Stimulated activated effector memory CD8-positive, alpha-beta T cell treated with anti-CD3 and anti-CD28 coated beads, Interleukin-12 subunit alpha, Interleukin-12 subunit beta, amount 100 ng/mL, for 72 hours (primary cell): ENCODE measurements at regions not wholly inside any gene's neighbourhood (a gene's known extent, or its start where the extent isn't known, plus 50 kb on each side); places are given as distances from the start of the nearest gene placed in this dataset.
"Not testable (repeated sequence)": the region's sequence is repeated elsewhere in the genome, so short reads cannot be mapped to it uniquely, and the experiment has no call there.

Experiments
- ATAC-seq: fragments of 150-1000 bp; cut with Tn5 transposase; 2 replicates; pipeline ENCODE4 v1.10.0; 2021
- DNase-seq, 2 donors: peaks; one replicate each; pipeline ENCODE4 v3.0.0; 2021 to 2022; ENCODE audit warnings: low spot score in 2 of 2
- H3K27ac Mint-ChIP-seq: one replicate; pipeline ENCODE4 v1.8.0; 2022; ENCODE audit warnings: mild to moderate bottlenecking, mixed read lengths
- H3K36me3 Mint-ChIP-seq: one replicate; pipeline ENCODE4 v1.8.0; 2022; ENCODE audit warnings: mild to moderate bottlenecking, mixed read lengths
- H3K4me1 Mint-ChIP-seq: one replicate; pipeline ENCODE4 v1.8.0; 2022; ENCODE audit warnings: mixed read lengths
- H3K4me3 Mint-ChIP-seq: one replicate; pipeline ENCODE4 v1.8.0; 2022; ENCODE audit warnings: mild to moderate bottlenecking, mixed read lengths
- H3K9me3 Mint-ChIP-seq: one replicate; pipeline ENCODE4 v1.8.0; 2022; ENCODE audit warnings: mixed read lengths

DNA sequence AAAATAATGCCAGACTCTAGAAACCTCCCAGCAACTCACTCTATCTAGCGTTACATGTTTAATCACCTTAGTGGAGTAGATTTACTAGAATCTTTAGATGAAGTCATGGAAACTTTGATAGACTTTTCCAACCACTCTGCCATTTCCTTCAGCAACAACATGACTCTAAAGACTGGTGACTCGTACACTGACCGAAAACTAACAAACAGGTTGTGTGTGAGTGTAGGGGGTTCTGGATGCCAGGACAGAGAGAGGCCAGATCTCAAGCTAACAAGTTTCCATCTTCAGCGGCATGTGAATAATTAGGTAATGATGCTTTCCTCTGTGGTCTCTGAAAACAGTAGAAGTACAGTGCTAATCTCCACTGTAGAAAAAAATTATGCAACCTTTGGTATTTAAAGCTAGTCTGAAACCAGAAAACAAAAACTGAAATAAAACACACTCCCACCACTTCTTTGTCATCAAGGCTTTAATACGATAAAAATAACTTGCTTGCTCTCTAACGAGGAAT, 286.4 kb downstream of the PRDM5 start:
- H3K36me3 Mint-ChIP-seq: no peaks in the 10 kb centered on the region
- peak; percentile 76 for ATAC-seq
- no peak overlapping the region for H3K4me3 Mint-ChIP-seq
- H3K27ac Mint-ChIP-seq: no peak overlapping the region
- no peak for DNase-seq
- H3K9me3 Mint-ChIP-seq: no peaks in the 10 kb centered on the region
- no peaks in the 10 kb centered on the region for H3K4me1 Mint-ChIP-seq

DNA sequence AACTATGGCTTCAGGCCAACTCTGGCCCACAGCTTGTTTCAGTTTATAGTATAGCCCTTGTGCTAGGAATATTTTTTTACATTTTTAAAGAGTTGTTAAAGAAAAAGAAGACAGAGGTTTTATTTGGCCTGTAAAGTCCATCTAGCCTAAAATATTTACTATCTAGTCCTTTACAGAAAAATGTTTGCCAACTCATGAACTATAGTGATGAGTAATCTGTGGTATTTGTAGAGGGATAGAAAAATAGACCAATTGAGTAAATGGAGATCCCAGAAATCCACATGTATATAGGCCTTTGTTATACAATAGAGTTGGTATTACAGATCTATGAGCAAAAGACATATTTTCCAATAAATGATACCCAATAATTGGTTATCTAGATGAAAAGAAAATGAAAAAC, 288.7 kb downstream of the PRDM5 start:
- no peaks in the 10 kb centered on the region for H3K9me3 Mint-ChIP-seq
- no peak overlapping the region for H3K4me3 Mint-ChIP-seq
- H3K36me3 Mint-ChIP-seq: no peaks in the 10 kb centered on the region
- no peaks in the 10 kb centered on the region for H3K4me1 Mint-ChIP-seq
- no peak overlapping the region for H3K27ac Mint-ChIP-seq
- DNase-seq: no peak
- ATAC-seq: no peak

DNA sequence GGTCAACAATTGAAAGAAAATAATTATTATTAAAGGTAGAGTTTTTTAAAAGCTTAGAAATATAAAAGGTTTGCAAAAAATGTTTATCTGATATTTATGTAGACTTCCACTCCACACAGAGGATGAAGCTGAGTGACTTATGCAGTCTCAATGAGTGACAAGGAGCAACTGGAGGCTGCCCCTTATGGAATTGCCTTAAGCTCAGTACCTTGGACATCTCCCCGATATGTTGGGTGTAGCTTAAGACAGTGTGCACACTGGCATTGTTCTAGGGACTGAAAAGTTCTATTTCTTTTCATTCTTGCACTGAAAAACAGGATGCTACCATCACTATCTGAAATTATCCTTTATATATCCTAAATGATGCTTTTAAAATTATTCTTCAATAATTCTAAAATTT, 292.1 kb downstream of the PRDM5 start:
- H3K36me3 Mint-ChIP-seq: no peaks in the 10 kb centered on the region
- H3K9me3 Mint-ChIP-seq: peaks cover 2% of the 10 kb centered on the region
- no peak for ATAC-seq
- H3K27ac Mint-ChIP-seq: no peak overlapping the region
- no peaks in the 10 kb centered on the region for H3K4me1 Mint-ChIP-seq
- no peak for DNase-seq
- H3K4me3 Mint-ChIP-seq: no peak overlapping the region

DNA sequence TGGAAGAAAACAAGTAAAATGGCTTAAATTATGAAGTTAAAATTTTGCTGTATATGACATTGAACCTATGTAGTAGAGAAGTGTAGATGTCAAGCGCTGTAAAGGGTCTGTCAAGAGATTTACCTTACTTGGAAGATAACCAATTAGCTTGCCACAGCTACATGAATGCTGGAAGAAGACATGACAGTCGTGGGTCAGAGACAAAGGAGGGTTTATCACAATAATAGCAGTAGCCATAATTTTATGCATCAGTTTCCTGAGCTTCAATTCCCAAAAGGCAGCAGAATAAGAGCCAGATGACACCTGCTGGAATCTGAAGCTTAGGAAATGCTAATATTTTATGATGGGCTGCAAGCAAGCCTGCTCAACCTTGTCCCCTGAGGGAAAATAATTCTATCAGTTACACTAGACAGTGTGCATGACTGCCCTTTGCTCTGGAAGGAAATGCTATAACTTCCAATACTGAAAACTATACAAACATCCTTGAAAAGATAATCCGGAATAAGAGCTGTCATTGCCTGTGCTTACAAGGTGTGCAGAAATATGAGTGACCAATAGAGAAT, 292.9 kb downstream of the PRDM5 start:
- H3K4me1 Mint-ChIP-seq: no peaks in the 10 kb centered on the region
- no peak overlapping the region for H3K4me3 Mint-ChIP-seq
- no peak for DNase-seq
- H3K27ac Mint-ChIP-seq: no peak overlapping the region
- ATAC-seq: no peak
- H3K9me3 Mint-ChIP-seq: peaks cover 2% of the 10 kb centered on the region
- no peaks in the 10 kb centered on the region for H3K36me3 Mint-ChIP-seq

DNA sequence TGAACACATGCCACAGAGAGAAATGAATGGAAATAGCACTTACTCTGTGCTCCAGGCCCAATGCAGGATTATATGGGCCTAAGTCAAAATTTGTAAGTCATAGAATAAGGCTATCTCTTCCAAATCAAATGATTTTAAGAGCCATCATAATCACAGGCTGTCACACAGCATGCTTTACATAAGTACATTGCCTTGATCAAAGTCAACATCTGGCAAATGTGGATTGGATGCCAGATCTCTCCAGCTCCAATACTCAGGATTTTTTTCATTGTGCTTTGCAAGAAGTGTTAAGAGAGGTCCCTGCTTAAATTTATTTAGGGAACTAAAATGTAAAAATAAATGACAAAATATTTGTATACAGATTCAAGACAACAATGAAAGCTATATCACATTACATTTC, 299.9 kb downstream of the PRDM5 start:
- Mint-ChIP-seq H3K9me3 (peaks cover 2% of the 10 kb centered on the region), H3K27ac (no peak overlapping the region), H3K4me1 (no peaks in the 10 kb centered on the region), H3K36me3 (no peaks in the 10 kb centered on the region), H3K4me3 (no peak overlapping the region)
- ATAC-seq (no peak), DNase-seq (no peak)

DNA sequence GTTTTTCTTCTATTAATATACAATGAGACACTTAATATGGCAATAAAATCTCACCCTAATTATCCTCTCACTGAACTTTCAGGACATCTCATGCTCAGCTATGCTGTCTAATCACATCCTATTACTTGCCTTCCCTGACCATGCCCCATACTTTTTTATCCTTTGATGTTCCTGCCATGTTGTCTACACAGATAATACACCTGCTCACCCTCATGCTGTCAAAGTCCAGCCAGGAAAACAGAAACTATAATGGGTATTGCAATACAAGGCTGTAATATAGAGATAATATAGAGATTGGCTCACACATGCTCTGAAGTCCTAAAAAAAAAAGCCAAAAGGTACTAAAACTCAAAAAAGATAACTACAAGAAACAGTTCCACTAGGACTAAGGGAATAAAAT, 305.4 kb downstream of the PRDM5 start:
- no peak for ATAC-seq
- Mint-ChIP-seq H3K9me3 (no peaks in the 10 kb centered on the region), H3K36me3 (no peaks in the 10 kb centered on the region), H3K27ac (no peak overlapping the region), H3K4me3 (no peak overlapping the region), H3K4me1 (no peaks in the 10 kb centered on the region)
- no peak for DNase-seq

DNA sequence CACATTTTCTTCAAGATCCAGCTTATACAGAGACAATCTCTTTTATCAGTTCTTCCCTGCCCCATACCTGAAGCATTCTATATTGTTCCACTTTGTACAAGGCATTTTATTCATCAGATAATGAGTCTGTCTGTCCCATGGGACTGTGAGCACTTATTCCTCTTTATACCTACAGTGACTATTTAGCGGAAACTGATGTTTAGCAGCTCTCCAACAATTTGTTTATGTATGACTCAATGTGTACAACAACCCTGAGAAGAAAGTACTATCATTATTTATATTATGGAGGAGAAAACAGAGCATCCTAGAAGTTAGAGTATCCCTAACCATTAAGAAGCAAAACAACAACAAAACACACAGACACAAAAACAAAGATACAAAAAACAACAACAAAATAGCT, 306.5 kb downstream of the PRDM5 start:
- Mint-ChIP-seq H3K4me3 (no peak overlapping the region), H3K36me3 (no peaks in the 10 kb centered on the region), H3K27ac (no peak overlapping the region), H3K9me3 (no peaks in the 10 kb centered on the region), H3K4me1 (no peaks in the 10 kb centered on the region)
- ATAC-seq (no peak), DNase-seq (no peak)

DNA sequence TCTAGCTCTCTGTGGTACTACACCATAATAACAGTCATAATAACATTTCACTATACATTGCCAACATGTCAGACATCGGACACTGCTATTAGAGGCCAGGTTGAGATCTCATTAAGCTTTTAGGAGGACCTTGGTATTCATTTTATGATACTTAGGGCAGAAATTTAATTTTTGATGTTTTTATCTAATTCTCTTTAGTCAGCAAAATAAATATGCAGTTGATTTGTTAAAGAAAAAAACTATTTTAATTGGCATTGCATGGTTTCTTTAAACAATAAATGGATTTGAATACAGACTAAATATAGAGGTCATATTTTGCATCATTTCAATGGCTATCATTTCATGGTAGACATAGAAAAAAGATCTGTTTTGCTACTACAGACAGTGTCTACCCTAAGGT, 308.7 kb downstream of the PRDM5 start:
- ATAC-seq (no peak), DNase-seq (no peak)
- H3K36me3 Mint-ChIP-seq: no peaks in the 10 kb centered on the region
- no peaks in the 10 kb centered on the region for H3K9me3 Mint-ChIP-seq
- H3K4me1 Mint-ChIP-seq: no peaks in the 10 kb centered on the region
- no peak overlapping the region for H3K4me3 Mint-ChIP-seq
- no peak overlapping the region for H3K27ac Mint-ChIP-seq

DNA sequence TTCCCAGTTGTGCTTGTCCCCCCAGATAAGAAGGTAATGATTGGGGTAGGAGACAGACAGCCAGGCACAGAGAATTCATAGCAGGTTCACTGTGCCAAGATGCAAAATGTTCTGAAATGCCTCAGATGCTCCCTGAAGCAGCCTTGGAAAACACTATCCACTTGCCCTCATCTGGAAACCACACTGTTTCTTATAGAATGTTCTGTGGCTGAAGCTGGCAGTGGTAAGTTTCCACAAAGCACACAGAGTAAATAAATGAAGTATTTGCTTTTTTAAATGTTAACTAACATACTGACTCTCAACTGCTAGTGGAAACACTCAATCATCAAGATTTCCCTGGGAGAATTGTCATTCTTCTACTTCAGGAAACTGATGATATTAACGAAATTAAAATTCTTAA, 311.4 kb downstream of the PRDM5 start:
- Mint-ChIP-seq H3K4me1 (no peaks in the 10 kb centered on the region), H3K9me3 (no peaks in the 10 kb centered on the region), H3K4me3 (no peak overlapping the region), H3K36me3 (no peaks in the 10 kb centered on the region), H3K27ac (no peak overlapping the region)
- DNase-seq (no peak), ATAC-seq (no peak)

DNA sequence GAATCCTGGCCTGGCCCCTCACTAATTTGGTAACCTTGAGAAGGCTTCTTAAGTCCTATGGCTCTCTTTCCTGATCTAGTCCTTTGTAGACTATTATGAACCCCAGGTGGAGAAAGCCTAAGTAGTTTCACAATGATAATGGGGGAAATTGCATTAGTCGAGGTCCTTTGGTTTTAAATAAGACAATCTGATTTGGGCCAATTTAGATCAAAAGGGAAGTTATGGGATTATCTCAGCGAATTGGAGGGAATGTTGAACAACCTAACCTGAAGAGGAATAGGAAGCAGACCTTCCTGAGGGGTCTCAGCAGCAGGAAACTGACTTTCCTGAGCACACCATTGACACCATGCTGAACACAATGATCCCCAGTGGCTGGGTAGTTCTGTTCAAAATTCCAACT, 331.5 kb downstream of the PRDM5 start:
- H3K9me3 Mint-ChIP-seq: peaks cover 2% of the 10 kb centered on the region
- ATAC-seq (no peak), DNase-seq (no peak)

DNA sequence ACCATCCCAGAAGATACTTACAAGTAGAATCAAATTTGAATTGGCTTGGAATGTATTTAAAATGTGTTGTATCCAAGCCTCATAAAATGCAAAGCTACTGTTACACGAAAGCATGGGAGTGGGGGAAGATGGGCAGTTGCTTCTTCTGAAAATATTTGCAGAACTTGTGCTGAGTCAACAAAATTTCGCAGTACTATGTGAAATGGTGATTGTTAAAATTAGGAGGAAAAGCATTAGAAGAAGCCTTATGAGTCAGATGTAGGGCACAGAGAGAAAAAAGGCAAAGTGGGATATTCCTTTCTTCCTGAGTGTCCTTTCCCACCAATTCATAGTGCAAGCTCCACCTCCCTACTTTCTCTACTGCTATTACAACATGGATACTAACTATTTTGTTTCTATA, 332.7 kb downstream of the PRDM5 start:
- Mint-ChIP-seq H3K36me3 (no peaks in the 10 kb centered on the region), H3K4me3 (no peak overlapping the region), H3K27ac (no peak overlapping the region), H3K4me1 (no peaks in the 10 kb centered on the region), H3K9me3 (peaks cover 1% of the 10 kb centered on the region)
- ATAC-seq: no peak
- no peak for DNase-seq

More for the DNA sequence above, 331.5 kb downstream of the PRDM5 start:
- H3K4me1 Mint-ChIP-seq: no peaks in the 10 kb centered on the region
- no peak overlapping the region for H3K4me3 Mint-ChIP-seq
- no peak overlapping the region for H3K27ac Mint-ChIP-seq
- H3K36me3 Mint-ChIP-seq: no peaks in the 10 kb centered on the region

DNA sequence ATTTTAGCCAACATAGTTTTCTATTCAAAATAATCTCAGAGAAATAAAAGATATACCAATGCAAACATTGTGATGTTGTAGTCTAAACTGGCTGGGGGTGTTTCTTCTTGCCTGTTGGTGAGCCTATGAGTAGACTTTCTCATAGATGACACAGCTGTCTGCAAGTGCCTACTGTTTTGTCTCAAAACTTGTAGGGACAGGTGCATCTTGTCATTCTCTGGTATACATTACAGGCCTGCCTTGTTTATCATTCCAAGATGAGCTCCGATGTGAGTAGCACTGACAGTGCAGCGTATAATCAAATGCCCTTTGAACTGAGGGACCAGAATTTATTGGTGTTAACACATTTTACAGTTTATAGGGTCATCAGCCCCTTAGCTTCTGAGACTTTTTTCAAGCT, 353.8 kb downstream of the PRDM5 start:
- Mint-ChIP-seq H3K4me1 (no peaks in the 10 kb centered on the region), H3K36me3 (no peaks in the 10 kb centered on the region), H3K27ac (no peak overlapping the region), H3K9me3 (no peaks in the 10 kb centered on the region), H3K4me3 (no peak overlapping the region)
- ATAC-seq (no peak), DNase-seq (no peak)

DNA sequence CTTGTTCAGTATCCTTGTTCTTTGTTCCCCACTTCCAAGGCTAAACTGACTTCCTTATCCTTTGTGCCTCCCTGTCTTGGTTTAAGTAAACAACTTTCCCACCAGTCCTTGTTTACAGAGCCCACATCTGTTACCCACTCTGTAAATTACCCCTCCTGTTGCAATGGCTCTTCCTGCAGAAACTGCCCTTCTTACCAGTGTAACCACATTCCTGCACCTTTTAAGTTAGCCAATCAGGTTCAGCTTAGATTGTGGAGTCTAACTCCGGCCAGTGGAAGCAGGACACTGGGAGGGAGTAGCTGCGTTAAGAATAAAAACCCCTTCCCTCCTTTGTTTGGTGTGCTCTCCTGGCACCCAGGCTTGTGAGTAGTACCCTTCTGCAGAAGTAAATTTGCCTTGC, 360.9 kb downstream of the PRDM5 start:
- DNase-seq (no peak), ATAC-seq (no peak)
- H3K4me1 Mint-ChIP-seq: no peaks in the 10 kb centered on the region
- no peaks in the 10 kb centered on the region for H3K36me3 Mint-ChIP-seq
- H3K9me3 Mint-ChIP-seq: peaks cover 7% of the 10 kb centered on the region
- H3K4me3 Mint-ChIP-seq: no peak overlapping the region
- no peak overlapping the region for H3K27ac Mint-ChIP-seq

DNA sequence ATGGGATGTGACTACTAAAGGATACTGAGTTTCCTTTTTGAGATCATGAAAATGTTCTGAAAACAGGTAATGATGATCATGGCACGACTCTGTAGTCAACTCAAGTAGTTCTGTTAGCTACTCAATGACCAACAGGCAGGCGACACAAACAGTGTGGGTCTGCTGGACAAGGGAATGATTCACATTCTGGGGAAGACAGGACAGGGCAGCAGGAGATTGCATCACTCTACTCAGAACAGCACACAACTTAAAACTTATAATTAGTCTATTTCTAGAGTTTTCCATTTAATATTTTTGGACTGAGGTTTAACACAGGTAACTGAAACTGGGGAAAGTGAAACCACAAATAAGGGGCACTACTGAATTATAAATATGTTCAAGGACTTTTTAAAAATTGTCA, 365.2 kb downstream of the PRDM5 start:
- Mint-ChIP-seq H3K27ac (no peak overlapping the region), H3K9me3 (peaks cover 4% of the 10 kb centered on the region), H3K4me3 (no peak overlapping the region), H3K4me1 (no peaks in the 10 kb centered on the region), H3K36me3 (no peaks in the 10 kb centered on the region)
- no peak for ATAC-seq
- no peak for DNase-seq

DNA sequence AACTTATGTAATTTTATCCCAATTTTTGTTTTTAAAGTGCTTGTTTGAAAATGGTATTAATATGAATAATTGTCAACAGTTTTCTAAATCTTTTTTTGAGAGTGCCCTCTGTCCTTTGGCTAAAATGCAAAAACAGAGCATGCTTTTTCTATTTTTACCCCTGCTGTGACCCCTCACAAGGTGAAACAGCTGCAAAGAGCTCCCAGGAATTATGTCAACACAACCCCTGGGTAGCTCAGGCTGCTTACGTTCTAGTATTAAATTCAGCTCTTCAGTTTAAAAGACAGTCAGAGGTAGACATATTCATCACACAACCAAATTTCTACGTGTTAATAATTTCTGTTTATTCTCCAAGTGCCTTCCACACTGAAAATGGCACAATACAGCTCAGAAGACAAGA, 367.5 kb downstream of the PRDM5 start:
- DNase-seq (no peak), ATAC-seq (no peak)
- Mint-ChIP-seq H3K27ac (no peak overlapping the region), H3K4me1 (no peaks in the 10 kb centered on the region), H3K36me3 (no peaks in the 10 kb centered on the region), H3K4me3 (no peak overlapping the region), H3K9me3 (peaks cover 2% of the 10 kb centered on the region)

DNA sequence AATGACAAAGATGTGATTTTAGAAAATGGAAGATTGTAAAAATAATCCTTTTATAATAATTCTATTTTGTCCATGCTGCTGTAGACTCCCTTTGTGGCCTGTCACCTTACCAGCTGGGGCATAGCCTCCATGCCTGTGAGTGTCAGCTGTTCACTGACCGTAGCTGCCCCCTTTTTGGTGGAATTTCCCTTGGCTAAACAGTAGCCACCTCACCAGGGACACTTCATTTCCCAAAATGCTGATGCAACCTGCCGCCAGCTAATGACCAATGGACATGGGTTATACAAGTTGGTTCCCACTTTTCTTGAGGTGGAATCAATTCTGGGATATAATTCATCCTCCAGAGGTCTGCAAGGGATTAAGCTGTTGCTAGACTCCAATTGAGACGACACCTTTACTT, 368.4 kb downstream of the PRDM5 start:
- no peak for ATAC-seq
- Mint-ChIP-seq H3K36me3 (no peaks in the 10 kb centered on the region), H3K9me3 (no peaks in the 10 kb centered on the region), H3K27ac (no peak overlapping the region), H3K4me3 (no peak overlapping the region), H3K4me1 (no peaks in the 10 kb centered on the region)
- no peak for DNase-seq

DNA sequence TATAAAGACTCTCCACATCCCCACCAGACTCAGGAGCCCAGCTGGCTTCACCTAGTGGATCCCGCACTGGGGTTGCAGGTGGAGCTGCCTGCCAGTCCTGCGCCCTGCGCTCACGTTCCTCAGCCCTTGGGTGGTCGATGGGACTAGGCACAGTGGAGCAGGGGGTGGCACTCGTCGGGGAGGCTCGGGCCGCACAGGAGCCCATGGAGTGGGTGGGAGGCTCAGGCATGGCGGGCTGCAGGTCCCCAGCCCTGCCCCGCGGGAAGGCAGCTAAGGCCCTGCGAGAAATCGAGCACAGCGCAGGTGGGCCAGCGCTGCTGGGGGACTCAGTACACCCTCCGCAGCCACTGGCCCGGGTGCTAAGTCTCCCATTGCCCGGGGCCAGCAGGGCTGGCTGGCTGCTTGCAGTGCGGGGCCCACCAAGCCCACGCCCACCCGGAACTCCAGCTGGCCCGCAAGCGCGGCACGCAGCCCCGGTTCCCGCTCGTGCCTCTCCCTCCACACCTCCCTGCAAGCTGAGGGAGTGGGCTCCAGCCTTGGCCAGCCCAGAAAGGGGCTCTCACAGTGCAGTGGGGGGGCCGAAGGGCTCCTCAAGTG, 371.8 kb downstream of the PRDM5 start:
- H3K36me3 Mint-ChIP-seq, ATAC-seq, H3K27ac Mint-ChIP-seq, H3K4me1 Mint-ChIP-seq, DNase-seq, H3K4me3 Mint-ChIP-seq, H3K9me3 Mint-ChIP-seq: not testable (repeated sequence)
